GM19463 (cell line): ENCODE measurements at regions not wholly inside any gene's neighbourhood (a gene's known extent, or its start where the extent isn't known, plus 50 kb on each side); places are given as distances from the start of the nearest gene placed in this dataset.
A peak's percentile ranks its signal among the peaks of the same experiment; 100 is the strongest.

Source experiments
- ATAC-seq: cut with Tn5 transposase; IDR thresholded peaks from one replicate; pipeline ENCODE4 v1.9.1; 2021; ENCODE audit warnings: mild to moderate bottlenecking, moderate library complexity; ENCODE audit not compliant: unreplicated experiment

DNA sequence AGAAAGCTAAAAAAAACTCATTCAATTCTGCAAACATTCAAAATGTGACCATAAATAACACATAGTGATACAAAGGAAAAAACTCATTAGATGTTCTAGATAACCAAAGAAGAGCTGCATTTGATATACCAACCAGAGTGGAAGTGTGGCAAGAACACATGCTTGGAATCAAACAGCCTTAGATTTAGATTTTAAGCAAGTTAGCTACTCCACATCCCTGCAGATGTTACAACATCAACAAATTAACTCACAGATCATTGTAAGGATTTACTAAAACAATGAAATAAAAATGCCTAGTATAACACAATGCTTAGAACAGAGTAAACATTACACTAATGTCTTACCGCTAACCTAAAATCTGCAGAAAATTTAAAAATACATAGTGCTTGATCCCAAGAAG is 114.0 kb upstream of the AKIP1 start:
- ATAC-seq: no peak

DNA sequence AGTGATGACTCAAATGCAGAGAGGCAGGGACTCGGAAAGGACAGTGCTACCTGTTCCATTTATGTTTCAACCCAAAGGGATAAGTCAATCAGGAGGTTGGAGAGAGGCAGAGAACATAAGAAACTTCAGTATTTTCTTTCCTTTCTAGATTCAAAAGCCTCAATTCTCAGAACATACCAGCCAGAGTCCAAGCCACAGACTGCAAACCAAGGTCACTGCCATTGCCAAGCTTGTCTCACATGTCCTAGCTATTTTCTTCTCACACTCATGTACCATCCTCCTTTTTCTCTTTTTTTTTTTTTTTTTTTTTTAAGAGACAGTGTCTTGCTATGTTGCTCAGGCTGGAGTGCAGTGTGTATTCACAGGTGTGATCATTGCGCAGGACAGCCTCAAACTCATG is 111.7 kb upstream of the AKIP1 start:
- no peak for ATAC-seq

DNA sequence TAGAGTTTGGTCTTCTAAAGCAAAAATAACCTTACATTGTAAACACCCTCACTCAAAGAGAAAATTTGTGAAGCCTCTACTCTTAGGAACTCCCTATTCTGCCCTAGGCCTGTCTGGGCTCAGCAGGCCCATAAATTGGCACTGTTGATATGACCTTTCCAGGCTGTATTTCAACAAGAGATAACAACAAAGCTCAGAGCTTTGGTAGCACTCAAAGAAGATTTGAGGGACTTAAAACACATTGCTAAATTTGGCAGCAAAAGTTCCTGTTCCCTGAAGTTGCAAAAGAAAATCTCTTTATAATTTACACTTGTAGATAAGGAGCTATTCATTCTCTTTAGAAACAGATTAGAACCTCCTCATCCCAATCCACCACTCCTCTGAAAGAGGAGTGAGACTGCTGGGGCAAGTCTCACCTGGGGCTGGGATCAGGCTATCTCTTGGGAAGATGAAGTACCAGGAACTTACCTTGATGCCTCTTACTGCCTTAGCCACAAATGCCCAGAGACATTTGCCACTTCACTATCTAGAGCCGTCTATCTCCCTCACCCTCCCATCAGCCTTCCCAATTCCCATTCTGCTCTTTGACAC is 110.4 kb upstream of the AKIP1 start:
- no peak for ATAC-seq

DNA sequence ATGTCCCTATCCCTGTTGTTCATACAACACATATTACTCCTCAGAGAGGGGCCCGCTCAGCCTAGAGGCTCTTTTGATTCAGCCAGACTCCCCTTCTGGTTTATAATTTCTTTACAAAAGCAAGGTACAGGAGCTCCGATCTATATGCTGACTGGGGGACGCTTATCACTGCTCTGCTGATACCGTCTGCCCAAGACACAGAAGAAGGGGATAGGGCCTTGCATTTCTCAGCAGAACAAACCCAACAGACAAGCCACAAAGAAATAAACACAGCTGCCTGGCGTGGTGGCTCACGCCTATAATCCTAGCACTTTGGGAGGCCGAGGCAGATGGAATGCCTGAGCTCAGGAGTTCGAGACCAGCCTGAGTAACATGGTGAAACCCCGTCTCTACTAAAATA is 109.9 kb upstream of the AKIP1 start:
- ATAC-seq: no peak

DNA sequence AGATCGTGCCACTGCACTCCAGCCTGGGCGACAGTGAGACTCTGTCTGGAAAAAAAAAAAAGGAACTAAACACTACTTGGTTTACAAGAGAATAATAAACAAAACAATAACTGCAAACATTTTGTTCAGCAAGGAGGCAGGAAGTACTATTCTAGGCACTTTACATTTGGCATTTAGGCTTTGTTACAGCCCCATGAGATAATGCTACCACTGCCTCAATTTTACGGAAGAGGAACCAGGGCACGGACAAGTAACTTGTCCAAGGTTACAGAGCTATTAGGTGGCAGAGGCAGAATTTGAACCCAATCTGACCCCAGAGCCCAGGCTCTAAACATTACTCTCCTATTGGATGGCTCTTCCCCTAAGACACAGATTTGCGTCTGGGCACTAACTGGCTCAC is 108.7 kb upstream of the AKIP1 start:
- no peak for ATAC-seq

DNA sequence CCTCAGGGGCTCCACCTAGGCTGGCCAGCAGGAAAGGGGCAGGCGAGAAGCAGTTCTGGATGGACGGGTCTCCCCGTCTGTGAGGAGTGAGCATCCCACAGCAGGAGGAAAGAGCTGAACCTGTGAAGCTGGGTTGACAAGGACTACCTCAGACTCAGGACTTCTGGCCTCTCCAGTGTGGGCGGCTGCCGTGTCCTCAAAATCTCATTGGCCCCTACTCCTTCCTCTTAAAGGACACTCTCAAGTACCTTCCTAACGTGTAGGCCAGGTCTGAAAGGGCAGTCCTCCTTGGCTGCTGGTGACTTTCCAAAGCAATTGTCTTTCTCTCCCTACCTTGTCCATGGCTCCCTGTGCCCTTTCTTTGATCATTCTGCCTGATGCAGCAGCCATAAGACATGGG is 107.0 kb upstream of the AKIP1 start:
- no peak for ATAC-seq

DNA sequence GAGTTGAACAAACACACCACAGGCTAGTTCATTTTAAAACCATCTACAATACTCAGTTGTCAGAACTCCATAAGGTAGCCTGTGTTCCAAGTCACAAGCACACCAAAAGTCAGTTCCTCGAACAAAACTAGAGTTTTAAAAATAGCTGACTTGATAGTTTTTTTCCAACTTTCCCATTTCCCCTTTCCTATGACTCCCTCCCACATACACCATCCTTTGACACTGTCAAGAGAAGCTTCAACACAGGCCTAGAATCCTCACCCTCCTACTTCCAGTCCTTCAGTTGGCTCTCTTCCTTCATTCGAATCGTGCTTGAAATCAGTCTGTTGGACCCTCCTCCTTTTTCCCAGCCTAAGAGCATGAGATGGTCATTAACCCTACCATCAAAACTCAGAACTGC is 105.7 kb upstream of the AKIP1 start:
- no peak for ATAC-seq

DNA sequence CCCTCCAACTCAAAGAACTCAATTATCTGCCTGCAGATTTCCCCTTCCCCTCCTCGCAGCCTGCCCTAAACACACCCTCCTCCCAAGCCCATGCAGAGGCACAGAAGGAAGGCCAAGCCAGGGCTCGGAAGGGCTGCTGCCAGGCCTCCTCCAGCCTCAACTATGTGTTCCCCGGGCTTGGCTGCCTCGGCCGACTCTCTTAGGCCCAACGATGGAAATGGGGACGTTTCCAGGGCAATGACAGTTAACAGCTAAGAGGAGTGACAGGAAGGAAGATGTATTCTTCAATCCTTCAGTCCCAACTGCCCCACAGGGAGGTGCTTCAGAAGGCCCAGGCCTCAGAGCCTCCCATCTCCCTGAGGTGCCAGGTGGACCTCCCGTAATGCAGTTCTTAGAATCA is 104.0 kb upstream of the AKIP1 start:
- no peak for ATAC-seq

DNA sequence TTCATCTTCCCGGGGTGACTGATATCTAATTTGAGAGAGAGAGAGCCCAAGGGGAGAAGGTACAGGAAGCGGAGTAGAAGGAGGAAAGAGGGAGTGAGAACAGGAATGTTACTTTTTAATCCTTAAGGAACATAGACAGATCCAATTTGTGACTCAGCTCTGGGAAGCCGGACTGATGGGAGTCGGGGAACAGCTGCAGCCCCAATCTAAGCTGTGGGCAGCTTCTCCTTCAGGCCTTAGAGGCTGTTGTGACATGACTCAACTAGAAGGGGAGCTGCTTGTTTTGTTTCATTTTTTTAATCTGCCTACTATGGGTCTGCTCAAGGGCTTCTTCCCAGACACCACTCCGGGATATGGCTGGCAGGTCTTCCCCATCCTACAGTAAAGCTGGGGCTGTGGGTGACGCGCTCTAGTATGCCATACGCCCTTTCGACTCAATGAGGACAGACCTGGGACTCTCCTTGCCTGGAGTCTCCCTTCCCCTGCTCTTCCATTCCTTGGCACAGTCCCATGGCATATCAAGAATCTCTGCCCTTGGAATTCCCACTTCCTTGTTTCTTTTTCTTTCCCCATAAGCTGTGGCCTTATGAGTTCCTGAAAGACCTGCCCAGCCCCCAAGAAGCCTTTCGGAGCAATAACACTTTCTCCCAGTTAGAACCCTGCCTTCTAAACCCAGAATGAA is 103.3 kb upstream of the AKIP1 start:
- ATAC-seq: no peak

DNA sequence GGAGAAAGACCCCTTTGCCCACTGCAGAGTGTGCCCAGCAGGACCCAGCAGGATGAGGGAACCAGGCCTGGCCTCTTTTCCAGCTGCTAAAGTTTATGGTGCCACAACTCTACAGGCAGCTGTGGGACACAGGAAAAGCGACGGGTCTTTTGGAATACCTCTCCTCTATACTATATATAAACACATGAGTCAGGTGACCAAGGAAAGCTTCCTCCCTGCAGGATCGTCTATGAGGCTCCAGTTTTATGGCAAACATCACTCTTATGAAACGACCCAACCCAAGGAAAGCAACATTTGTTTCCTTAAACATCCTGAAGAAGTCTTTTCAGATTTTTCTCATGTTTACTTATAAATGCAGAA is 102.8 kb upstream of the AKIP1 start:
- no peak for ATAC-seq

DNA sequence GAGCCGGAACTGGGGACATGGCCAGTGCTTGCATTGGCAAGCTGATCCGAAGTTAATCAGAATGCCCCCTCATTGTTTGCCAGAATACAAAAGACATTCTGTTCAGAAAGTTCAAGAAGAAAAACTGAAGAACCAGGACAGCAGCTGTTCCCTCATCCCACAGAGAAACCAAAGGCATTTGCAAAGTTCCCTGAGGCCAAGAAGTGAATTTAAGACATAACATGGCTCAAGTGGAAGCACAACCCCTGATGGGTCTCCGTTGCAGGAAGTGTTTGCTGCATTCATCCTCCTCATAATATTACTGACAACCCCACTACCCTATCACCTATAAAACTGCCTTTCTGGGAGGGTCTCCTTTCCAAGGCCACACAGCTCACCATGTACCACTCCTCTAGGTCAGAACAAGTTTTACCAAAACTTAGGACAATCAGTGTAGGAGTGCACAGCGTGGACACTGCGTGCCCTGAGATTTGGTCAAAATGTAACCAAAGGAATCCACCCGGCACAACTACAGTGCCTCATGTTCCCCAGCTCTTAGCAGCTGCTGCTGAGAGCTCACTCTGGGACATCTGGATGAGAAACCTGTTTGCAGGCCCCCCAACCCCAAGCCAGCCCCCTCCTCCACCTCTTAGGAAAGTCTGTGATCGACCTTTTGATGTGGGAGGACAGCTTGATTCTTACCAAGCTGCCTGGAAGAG is 101.6 kb upstream of the AKIP1 start:
- ATAC-seq: no peak

DNA sequence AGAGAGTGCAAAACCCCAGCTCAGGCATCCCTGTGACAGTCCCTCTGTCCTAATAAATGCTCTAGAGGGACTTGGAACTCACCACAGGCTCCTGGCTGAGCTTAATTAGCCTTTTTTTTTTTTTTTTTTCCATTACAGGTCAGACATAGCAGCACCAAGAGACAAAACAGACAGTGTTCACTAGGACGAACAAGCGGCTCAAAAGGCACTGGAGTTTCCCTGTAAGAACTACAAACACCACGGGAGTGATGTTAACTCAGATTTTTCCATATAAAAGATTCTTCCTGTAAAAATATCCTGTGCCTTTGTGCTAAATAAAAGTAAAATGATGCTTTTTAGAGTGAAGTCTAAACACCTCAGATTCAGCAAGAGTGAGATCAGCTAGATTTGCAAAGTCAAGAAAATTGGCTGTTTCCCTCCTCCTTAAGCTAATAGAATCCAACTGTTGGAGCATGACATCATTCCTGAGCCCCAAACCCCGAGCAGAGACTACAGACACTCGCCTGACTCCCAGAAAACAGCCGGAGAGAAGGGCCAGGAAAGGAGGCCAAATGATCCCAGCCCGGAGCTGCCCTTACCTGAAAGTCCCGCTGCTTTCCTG is 101.0 kb upstream of the AKIP1 start:
- ATAC-seq: no peak

DNA sequence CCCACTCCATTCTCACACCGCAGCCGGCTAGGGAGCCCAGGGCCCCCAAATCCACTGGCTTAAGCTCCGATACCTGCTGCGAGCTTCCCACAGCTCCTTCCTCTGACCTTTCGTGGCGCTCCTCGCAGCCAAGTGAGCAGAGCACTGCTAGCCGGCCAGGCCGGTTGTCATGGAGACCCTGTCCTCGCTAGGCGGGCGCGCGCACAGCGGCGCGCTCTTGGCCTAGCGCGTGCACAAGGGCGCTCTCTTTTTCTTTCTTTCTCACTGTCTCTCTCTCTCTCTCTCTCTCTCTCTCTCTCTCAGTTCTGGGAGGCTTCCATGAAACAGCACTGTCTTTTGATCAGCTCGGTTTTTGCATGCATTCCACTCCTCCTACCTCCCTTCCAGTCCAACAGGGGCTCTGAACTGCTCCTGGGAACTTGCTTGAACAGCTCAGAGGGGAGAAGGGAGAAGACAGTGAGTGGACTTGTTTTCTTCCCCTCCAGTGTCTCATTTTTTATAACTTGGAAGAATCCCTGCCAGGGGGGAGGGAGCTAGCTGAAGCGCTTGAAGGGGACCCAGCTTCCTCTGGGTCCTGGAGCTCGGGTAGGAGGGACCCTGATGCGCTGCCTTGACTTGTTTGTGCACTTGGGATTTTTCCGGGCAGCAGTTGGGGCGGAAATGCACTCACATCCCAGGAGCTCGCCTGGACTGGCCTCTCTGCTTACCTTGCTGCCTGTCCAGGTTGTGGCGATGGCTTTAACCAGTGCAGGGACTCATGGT is 100.3 kb upstream of the AKIP1 start:
- ATAC-seq: peak; percentile 54

DNA sequence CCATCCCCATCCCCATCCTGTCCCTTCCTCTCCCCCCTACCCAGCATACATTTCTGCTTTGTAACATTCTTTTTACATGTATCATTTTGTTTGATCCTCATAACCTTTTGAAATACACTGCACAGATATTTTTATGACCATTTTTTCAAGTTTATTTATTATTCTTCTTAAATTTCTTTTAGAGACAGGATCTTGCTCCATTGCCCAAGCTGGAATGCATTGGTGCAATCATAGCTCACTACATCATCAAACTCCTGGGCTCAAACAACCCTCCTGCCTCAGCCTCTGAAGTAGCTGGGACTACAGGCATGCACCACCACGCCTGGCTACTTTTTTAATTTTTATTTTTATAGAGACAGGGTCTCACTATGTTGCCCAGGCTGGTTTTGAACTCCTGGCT is 99.4 kb upstream of the AKIP1 start:
- no peak for ATAC-seq

DNA sequence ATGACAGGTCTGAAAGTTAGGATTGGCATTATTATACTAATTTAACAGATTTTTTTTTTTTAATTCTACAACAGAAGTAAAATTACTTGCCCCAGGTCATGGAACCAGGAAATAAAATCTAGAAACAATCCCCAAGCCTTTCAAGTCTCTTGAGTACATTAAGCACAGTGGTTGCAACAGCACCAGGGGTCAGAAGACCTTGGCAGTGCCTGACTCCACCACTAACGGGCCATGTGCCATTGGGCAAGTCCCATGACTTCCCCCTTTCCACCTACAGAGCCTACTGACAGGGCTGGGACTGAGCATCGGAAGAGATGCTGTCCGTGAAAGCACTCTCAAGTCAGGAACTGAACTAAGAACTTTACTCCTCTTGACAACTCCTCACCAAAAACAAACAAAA is 98.6 kb upstream of the AKIP1 start:
- ATAC-seq: no peak

DNA sequence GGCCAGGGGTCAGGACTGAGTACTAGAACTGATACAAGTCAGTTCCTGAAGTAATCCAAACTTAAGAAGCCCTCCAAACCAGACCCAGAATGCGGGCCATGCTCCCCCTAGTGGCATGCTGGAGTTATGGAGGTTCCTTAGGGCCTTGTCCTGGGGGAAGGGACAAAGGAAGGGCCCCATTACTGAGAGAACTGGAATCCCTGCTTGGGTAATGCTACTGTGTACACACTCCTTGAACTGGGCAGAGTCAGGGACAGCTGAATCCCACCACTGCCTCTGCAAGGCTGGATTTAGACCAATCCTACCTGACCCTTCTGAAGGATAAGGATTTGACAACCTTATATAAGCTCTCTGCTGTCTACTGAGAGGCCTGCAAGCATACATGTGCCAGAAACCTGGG is 97.3 kb upstream of the AKIP1 start:
- ATAC-seq: peak; percentile 77

DNA sequence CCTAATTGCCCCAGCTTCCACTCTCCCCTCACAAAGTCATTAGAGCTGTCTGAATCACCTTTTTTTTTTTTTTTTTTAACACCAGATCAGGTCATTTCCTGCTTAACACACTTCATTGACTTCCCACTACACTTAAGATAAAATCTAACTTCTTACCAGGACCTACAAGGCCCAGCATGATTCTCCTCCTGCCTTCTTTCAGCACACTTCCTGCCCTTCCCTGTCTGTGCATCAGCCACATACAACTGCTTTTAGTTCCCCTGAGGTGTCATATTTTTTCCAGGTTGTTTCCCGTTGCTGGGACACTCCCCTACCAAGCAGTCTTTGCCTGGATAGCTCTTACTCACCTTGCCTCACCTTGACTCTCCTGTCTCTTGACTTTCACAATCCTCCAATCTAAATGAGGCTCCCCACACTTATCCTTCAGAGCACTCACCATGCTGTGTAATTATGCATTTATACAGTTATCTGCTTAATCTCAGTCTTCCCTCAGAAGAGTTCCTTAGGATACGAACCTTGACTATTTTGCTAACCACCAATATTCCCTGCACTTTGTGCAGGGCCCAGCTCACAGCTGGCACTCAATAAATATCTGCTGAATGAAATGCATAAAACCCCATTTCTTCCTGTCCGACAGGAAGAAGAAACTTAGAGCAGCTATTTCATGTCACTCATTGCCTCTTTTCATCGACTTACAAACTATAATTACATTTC is 96.6 kb upstream of the AKIP1 start:
- no peak for ATAC-seq

DNA sequence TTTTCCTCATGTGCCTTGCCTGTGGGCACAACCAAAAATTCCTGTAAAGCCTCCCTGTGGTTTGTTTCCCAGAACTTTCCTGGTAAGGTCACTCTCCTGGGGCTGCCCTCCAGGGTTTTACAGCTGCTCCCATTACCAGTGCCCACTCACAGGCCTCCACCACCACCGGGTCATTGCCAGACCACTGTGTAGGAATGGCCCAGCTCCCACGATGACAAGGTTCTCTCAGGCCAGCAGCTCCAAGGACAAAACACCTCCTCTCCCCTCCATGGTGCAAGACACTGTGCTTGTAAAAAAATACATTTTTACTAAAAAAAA is 96.1 kb upstream of the AKIP1 start:
- ATAC-seq: no peak

DNA sequence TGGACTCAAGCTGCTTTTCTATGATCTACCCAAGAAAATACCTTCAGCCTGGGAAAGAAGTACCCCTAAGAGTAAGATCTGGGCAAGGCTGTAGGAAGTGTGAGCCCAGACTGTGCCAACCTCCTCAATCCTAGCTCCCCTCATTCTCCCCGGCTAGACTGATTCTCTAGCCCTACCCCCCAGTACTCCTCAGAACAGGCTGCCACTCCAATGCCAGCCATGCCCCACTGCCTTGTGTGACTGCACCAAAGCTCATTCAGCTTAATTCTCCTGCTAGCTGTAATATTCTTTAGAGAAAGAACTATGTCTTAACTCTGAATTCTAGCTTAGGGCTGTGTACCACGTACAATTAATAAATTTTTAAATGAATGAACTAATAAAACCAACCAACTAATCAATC is 92.6 kb upstream of the AKIP1 start:
- ATAC-seq: no peak

DNA sequence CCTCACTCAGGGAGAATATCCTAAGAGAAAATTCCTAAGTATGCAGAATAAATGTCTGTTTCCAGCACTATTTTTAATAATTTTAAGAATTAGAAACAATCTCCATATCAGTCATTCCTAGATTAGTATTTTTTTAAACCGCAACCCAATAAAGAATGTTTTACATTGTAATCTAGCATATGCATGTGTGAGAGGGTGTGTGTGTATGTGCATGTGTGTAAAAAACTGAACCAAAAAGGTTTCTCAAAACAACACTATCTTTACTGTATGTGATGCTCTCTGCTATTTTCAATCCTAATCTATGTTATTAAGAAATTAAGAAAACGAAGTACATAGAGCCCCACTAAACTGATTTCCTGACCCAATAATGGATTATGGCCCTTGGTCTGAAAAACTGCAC is 90.6 kb upstream of the AKIP1 start:
- no peak for ATAC-seq

DNA sequence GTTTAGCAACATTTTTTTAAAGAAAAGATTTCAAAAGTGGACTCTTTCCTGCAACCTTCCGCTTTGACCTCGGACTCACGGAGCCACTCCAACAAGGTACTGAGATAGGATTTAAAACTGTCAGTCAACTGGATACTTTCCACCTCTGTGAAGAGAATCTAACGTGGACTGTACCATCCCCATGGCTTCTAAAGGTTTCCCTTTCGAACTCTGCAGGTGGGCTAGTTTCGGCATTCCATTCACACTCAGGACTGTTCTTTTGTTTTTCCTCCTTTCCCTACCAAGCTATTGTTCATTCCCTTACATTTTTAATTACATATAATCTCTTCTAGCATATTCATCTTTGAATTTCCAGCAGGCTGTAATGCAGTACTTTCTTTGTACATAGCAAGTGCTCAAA is 88.5 kb upstream of the AKIP1 start:
- no peak for ATAC-seq
